C4-2B (cell line): ENCODE measurements at regions not wholly inside any gene's neighbourhood (a gene's known extent, or its start where the extent isn't known, plus 50 kb on each side); places are given as distances from the start of the nearest gene placed in this dataset.

Source experiments
- CTCF ChIP-seq: fragments of 450-650 bp; conservative IDR thresholded peaks from 2 replicates; pipeline ENCODE4 v1.5.1; 2017; ENCODE audit warnings: mild to moderate bottlenecking
- ZFX ChIP-seq: fragments of 450-650 bp; IDR thresholded peaks from 2 replicates; pipeline ENCODE4 v1.6.1; 2017

- TF ChIP-seq CTCF (no peak), ZFX (no peak)
Measured at GRCh38 chr11:81002374-81002773, 1561.5 kb upstream of the TENM4 start.
